ENCODE measurements at regions not wholly inside any gene's neighbourhood (a gene's known extent, or its start where the extent isn't known, plus 50 kb on each side); places are given as distances from the start of the nearest gene placed in this dataset.
A peak's percentile ranks its signal among the peaks of the same experiment; 100 is the strongest.

GRCh38 chr2:21500401-21500945, 376.7 kb downstream of the TDRD15 start:
- no peak overlapping the region for H2AFZ ChIP-seq (replicated peaks; ENCODE audit: low read length, poor library complexity)
- H3K9ac ChIP-seq (ENCODE audit: low read depth, low read length) = no peak overlapping the region
- H4K8ac ChIP-seq (ENCODE audit: low read depth in 2 of 2, low read length in 2 of 2) = no peak overlapping the region
- no peak overlapping the region for H3K4ac ChIP-seq (ENCODE audit: low read depth, low read length)
- H3K56ac ChIP-seq (ENCODE audit: extremely low read depth, insufficient read depth, low read length) = no peak overlapping the region
- no peak overlapping the region for H2AK9ac ChIP-seq (replicated peaks; ENCODE audit: low read depth, low read length, poor library complexity)
- no peaks in the 10 kb centered on the region for H3K9me1 ChIP-seq (ENCODE audit: insufficient read depth, low read length)
- no peak overlapping the region for H2BK15ac ChIP-seq (ENCODE audit: low read depth, low read length)
- BruUV-seq (replicated peaks) = no TSS peak
- ChIA-PET POLR2A (ENCODE audit: unreplicated experiment) (no interaction called here), CTCF (no interaction called here)
- H3K4me3 ChIP-seq (ENCODE audit: insufficient read depth, low read depth, low read length) = no peak overlapping the region
- H2BK20ac ChIP-seq (ENCODE audit: low read depth, low read length) = no peak overlapping the region
- H2AK5ac ChIP-seq (ENCODE audit: low read depth, low read length) = no peak overlapping the region
- no peak overlapping the region for H3K14ac ChIP-seq (replicated peaks; ENCODE audit: low read depth, low read length)
- H3K18ac ChIP-seq (ENCODE audit: low read depth, low read length) = no peak overlapping the region
- intact Hi-C loops (cut with micrococcal nuclease) (no loop called here), dilution Hi-C loops (cut with HindIII; ENCODE audit: low sequenced_read_pairs, unreplicated experiment) (no loop called here), in situ Hi-C loops (cut with MboI; ENCODE audit: low sequenced_read_pairs) (no loop called here)
- DNase-seq = peak; percentile 3
- H2BK120ac ChIP-seq (ENCODE audit: low read depth, low read length) = no peak overlapping the region
- H3K27ac ChIP-seq (ENCODE audit: insufficient read depth, low read length) = no peak overlapping the region
- no peak overlapping the region for H4K5ac ChIP-seq (ENCODE audit: low read depth, low read length)
- H3K4me1 ChIP-seq (ENCODE audit: control insufficient read depth, insufficient read depth, low read length) = no peaks in the 10 kb centered on the region
- H3K4me2 ChIP-seq (ENCODE audit: low read depth, low read length) = no peak overlapping the region
- no peak for ATAC-seq (ENCODE audit: low read depth)
- H3K79me1 ChIP-seq (ENCODE audit: low read depth in 1 of 2, low read length in 2 of 2) = no peaks in the 10 kb centered on the region
- no peaks in the 10 kb centered on the region for H3K36me3 ChIP-seq (ENCODE audit: control insufficient read depth, insufficient read depth, low read length)
- no peak overlapping the region for H2BK5ac ChIP-seq (ENCODE audit: low read depth, low read length, poor library complexity, severe bottlenecking)
- H3K23ac ChIP-seq (ENCODE audit: low read depth, low read length) = no peak overlapping the region
- H3K27me3 ChIP-seq (ENCODE audit: control insufficient read depth, insufficient read depth, low read length) = no peaks in the 10 kb centered on the region
- H3K9me3 ChIP-seq (ENCODE audit: control insufficient read depth, insufficient read depth, low read length) = no peaks in the 10 kb centered on the region
- H4K91ac ChIP-seq (ENCODE audit: insufficient read depth, low read depth, low read length) = no peak overlapping the region
- TF ChIP-seq USF2 (IDR thresholded peaks at IDR 0.05; ENCODE audit: low read depth, low read length) (no peak), POLR2A (IDR thresholded peaks at IDR 0.05; ENCODE audit: low read depth, low read length) (no peak), MXI1 (IDR thresholded peaks at IDR 0.05; ENCODE audit: borderline replicate concordance, low read depth, low read length) (no peak), RAD21 (IDR thresholded peaks at IDR 0.05; ENCODE audit: low read length) (no peak), CEBPB (IDR thresholded peaks at IDR 0.05; ENCODE audit: low read depth, low read length) (no peak), RFX5 (IDR thresholded peaks at IDR 0.05; ENCODE audit: low read depth, low read length) (no peak), BHLHE40 (IDR thresholded peaks at IDR 0.05; ENCODE audit: low read depth, low read length) (no peak), CTCF (conservative IDR thresholded peaks at IDR 0.05; ENCODE audit: low read depth, low read length) (no peak), MAZ (IDR thresholded peaks at IDR 0.05; ENCODE audit: borderline replicate concordance, low read depth, low read length) (no peak), MAFK (IDR thresholded peaks at IDR 0.05; ENCODE audit: low read depth, low read length) (no peak), SMC3 (IDR thresholded peaks at IDR 0.05; ENCODE audit: low read depth, low read length) (no peak), NFE2L2 (IDR thresholded peaks at IDR 0.05; ENCODE audit: low read depth, low read length) (no peak), FOS (IDR thresholded peaks at IDR 0.05; ENCODE audit: low read depth, low read length) (no peak), CHD1 (IDR thresholded peaks at IDR 0.05; ENCODE audit: low read depth, low read length) (no peak), RCOR1 (IDR thresholded peaks at IDR 0.05; ENCODE audit: insufficient replicate concordance, low read length) (no peak), ELK1 (IDR thresholded peaks at IDR 0.05; ENCODE audit: borderline replicate concordance, low read depth, low read length) (no peak)
- H4K20me1 ChIP-seq (ENCODE audit: insufficient read depth, low read length) = no peaks in the 10 kb centered on the region
- WGBS, 2 experiments (ENCODE audit: extremely low coverage in 2 of 2, insufficient read length in 1 of 2) = no CpG with 5 or more reads among the region's 4 CpGs

Measured in IMR-90 (cell line).